GM19239 (cell line): ENCODE measurements at regions not wholly inside any gene's neighbourhood (a gene's known extent, or its start where the extent isn't known, plus 50 kb on each side); places are given as distances from the start of the nearest gene placed in this dataset.

Experiments
- DNase-seq: peaks from one replicate; pipeline ENCODE4 v3.0.0; 2011; ENCODE audit warnings: low spot score; ENCODE audit not compliant: insufficient read length
- FAIRE-seq: peaks from 2 replicates; lab custom pipeline; 2011; peaks lifted over from hg19 to GRCh38; lab: Jason Lieb, UNC

DNA sequence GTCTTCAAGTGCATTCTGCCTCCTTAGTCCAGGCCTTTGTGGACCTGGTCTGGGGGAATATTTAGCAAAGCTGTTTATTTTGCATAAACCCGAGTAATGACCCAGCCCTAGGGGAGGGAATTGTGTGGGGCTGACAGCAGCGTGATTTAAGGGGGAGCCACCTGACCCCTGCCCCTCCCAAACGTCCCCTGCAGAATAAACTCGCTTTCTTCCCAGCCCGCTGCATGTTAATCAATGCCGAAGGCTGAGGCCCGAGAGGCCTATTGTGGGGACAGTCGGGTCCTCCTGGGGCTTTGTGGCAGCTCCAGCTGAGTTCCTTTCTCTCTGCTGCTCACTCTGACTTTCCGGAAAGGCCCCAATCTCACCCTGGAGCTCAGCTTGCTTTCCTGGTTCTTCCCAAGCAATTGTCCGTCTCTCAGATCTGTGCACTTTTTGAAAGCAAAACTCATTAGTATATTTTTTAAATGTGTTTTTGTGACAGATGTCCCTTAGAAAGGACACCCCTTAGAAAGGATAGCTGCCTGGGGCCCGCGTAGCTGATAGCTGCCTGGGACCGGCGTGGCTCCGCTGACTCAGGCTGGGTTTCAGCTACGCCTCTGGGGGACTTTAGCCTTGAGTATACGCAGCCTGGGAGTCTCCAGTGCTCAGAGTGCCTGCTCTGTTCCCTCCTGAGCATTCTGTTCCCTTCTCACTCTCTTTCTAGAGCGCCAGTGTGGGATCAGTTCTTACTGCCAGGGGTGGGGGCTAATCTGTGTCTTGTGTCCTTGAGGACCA, 158.3 kb downstream of the GLI2 start:
- DNase-seq (no peak), FAIRE-seq (no peak)

DNA sequence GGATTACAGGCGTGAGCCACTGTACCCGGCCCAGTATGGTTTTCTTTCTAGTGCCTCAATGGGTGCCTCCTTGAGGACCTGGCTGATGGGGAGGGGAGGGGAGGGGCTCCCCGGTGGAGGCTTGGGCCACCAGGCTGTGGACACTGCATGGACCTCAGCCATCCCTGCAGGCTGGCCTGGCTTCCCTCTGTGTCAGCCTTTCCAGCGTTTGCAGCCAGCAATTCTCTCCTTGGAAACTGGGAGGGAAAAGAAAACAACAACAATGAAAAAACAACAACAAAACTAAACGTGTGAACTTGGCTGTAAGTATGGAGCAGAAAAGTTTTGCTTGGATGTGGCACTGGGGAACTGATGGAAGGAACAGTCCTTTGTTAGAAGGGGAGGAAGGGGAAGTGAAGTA, 159.3 kb downstream of the GLI2 start:
- FAIRE-seq (no peak), DNase-seq (no peak)

DNA sequence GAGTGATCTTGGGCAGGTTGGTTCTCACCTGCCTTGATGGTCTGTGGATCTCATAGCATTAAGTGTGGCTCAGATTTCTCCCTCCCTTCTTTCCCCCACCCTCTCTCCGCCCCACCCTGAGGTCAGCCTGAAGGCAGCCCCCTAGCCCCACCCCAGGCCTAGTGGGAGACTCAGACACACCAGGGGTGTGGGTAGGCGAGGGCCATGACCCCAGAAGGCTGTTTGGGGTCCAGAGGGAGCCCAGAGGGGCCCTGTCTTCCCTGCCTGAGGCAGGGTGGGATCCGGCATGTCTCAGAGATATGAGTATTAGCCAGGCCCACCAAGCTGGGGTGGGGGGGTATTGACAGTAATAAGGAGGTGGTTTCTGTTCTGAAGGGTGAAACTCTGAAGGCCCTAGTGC, 160.5 kb downstream of the GLI2 start:
- FAIRE-seq (no peak), DNase-seq (no peak)

DNA sequence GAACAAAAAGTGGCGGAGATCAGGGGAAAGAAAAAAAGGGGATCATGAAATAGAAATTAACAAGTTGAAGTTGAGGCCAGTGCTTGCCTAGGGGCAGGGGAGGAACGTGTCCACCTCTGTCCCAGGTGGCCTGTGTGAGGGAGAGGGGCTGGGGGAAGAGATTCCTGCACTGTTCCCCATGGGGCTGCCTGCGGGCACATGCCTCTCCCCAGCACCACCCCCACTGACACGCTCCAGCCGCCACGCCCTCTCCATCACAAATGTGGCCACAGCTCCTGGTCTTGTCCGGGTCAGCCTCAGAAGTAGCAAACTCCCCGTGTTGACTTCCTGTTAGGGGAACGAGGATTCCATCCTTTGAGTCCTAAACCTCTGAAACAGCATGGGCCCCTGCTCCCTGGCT, 161.2 kb downstream of the GLI2 start:
- DNase-seq = no peak
- no peak for FAIRE-seq

DNA sequence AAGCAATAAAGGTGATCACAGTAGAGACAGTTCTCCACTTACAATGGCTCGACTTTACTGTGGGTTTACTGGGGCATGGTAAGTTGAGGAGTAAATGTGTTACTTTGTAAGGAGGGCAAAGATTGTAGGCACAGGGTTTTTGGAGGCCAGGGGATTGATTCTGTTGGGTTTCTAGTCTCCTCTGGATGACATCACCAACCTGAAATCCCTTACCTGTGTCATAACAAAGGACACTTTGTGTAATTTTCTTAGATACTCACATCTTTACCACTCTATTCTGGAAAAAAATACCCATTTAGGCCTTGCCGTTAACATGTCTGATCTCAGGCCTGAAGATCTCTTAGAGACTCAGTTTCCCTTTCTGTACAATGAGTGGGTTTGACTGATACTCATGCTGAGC, 161.7 kb downstream of the GLI2 start:
- FAIRE-seq (no peak), DNase-seq (no peak)

DNA sequence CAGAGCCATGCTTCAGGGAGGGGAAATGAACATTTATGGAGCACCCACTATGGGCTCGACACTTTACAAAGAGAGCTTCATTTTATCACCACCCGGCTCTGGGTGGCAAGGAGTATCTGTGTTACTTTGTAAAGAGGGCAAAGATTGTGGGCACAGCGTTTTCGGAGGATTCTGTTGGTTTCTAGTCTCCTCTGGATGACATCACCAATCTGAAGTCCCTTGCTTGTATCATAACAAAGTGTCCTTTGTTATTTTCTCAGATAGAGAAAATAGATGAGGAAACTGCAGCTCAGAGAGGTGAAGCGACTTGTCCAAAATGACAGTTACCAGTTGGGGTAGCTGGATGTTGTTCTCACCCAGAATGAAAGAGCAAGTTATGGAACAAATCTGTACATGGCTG, 162.8 kb downstream of the GLI2 start:
- no peak for DNase-seq
- FAIRE-seq = no peak

DNA sequence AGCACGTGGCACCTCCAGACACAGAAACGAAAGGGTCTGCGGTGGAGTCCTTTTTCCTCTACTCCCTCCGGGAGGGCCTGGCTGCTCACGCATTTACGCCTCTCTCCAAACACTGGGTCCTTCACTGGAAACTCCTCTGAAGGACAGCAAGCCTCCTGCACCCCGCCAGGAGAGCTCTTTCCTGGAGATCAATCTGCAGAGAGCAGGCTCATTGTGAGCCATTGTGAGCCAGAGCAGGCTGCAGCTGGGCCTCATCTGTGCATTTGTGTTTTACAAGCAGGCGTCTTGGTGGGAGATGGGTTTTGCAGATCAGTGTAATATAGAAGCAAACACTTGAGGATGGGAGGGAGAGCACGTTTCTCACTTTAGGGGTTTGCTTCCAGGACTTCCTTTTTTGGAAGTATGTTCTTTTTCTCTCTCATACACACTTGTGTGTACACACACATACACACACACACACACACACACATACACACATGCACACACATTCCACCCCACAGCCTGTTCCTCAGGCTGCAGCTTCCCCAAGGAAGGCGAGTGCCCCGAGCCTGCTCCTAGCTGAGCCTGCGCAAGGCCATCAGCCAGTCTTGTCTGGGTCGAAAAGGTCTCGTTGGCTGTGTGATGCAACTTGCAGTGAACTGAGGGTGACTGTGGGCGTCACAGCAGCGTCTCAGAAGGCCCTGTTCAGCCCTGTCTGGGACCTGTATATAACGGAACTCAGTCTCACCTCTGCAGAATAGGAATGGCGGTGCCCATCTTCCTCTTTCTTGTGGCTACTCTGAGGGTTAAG, 163.5 kb downstream of the GLI2 start:
- DNase-seq (no peak), FAIRE-seq (no peak)

DNA sequence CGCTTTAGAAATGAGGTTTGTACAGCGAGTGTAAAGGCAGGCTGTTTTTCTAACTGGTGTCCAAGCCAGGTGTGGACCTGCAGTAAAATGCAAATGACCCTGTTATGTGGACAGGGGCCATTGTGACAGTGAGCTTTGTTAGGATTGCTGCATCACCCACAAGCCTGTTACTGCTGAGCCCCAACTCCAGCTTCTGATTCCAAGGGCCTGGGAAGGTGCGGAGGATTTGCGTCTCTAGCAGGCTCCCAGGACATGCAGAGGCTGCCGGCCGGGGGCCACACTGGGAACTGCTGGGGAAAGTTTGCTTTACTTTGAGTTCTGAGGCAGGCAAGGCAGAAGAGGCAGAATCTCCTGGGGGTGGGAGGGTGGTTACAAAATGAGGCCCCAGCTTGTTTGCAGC, 164.1 kb downstream of the GLI2 start:
- FAIRE-seq (no peak), DNase-seq (no peak)

DNA sequence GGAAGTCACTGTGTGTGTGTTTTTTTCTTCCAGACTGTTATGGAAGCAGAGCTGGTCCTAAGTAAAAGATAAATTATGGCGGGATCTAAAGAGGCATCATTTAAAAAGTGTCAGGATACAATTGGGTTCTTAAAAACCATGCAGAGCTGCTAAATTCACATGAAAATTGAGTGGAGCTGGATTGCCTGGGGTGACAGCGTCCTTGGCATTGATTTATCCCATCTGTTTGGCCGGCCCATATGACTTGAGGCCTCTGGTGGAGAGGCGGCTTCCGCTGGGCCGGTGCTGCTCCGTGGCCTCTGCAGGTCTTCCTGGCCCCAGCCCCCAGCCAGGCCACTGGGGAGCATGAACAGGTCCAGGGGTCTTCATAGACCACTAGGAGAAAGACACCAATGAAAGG, 165.5 kb downstream of the GLI2 start:
- FAIRE-seq (no peak), DNase-seq (no peak)

DNA sequence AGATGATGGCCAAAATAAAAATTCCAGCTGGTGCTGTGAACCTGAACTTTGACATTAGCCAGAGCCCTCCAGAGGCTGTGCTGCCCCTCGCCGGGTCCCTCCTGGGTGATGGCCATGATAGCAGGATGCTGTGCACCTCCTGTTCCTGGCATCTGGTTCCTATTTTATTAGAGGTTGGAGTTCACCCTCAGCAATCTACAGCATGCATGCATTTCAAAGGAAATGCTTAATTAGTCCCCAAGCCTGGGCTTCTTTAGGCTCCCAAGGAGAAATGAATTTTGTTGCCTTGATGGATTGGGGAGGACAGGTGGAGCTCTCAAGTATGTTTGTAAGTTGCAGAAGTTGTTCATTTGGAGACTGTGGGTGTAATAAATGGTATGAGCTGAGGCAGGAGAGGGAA, 166.9 kb downstream of the GLI2 start:
- no peak for DNase-seq
- no peak for FAIRE-seq

DNA sequence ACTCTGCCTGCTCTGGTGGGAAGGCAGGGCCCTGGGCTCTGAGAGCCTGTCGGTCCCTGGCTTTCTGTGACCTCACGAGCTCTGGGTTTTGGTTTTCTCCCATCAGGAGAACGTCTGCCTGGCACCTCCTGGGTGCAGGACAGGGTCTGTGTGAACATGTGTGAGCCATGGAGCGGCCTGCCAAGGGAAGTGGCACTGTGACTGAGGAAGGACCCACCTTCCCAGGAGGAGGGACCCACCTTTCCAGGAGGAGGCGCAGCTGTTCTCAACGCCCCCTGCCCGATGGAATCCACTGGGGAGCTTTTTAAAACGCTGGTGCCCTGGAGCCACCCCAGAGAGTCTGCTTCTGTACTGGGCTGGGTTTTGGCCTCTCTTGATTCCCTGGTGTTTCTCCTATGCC, 168.7 kb downstream of the GLI2 start:
- FAIRE-seq = no peak
- no peak for DNase-seq

DNA sequence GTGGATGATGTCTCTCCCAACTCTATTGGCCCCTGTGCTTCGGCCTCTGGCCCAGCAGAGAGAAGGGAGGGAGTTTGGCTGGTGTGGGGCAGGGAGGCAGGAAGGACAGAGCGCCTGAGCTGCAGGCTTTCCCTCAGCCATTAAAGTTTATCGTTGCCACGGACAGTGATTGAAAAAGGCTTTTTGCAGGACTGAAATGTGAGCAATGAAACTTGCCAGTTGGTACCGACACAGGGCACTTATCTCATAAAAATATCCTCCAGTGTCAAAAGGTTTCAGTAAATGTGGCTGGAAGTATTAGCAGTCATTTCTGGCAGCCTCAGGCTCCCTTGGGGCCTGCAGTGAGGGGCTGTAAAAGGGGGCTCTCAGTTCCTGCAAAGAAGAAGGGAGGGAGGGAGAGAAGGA, 169.2 kb downstream of the GLI2 start:
- no peak for DNase-seq
- no peak for FAIRE-seq

DNA sequence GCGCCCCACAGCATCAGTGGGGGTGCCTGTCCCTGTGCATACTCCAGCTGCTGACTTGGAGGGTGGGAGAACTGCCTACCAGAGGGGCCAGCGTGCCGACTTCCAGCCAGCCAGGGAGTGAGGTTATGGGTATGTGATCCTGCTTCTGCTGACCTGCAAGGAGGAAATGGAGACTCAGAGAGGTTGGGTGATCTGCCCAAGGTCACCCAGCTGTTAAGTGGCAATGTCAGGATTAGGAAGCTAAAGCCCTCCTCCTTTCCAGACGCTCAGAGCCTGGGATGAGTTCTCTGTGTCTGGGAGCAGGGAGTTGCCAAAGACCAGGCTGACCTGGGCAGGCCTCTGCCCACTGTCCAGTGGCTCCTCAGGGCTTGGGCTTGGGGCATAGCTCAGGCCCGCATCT, 169.6 kb downstream of the GLI2 start:
- FAIRE-seq (no peak), DNase-seq (no peak)

DNA sequence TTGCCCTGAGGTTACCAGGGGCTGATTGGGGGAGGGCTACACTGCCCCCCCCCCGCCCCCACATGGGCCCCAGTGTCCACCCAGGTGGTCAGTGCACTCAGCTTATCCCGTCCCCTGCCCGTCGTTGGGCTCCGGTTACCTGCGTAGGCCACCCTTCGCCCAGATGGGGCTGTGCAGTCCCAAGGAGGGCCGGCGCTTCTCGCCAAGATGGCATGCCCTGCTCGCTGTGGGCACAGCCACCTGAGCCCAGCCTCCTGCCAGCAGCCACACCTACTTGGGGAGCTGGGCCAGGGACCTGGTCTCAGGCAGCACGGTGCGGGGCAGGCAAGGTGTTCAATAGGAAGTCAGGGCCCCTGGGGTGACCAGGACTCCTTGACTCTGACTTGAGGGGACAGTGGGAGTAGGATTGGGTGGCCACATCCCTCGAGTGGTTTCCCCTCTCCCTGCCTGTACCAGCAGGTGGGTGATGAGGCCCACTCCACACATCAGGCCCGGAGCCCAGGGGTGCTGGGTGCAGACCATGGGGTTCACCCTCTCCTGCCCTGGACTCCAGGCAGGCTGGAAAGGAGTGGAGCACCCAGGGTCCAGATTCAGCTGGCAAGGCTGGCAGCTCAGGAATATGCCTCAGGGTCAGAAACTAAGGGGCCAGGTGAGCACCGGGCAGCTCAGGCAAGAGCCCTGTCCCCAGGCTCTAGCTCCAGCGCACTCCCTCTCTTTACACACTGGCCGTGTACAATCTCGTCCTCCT, 170.3 kb downstream of the GLI2 start:
- DNase-seq = no peak
- no peak for FAIRE-seq

DNA sequence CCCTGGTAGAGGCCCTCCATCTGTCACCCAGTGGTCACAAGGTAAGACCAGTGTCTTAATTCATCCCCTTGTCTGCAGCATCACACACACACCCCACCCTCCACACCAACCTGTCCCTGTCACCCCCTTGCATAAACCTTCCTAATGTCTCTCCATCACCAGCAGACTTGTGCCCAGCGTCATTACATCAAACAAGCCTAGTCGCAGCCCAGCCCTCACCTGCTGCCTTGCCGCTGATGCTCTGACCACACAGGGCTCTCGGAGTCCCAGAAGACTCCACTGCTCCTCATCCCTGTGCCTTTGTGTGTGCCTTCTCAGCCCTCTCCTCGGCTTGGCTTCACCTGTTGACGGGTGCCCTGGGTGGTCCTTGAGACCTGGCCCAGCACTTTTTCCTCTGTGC, 171.2 kb downstream of the GLI2 start:
- DNase-seq (no peak), FAIRE-seq (no peak)

DNA sequence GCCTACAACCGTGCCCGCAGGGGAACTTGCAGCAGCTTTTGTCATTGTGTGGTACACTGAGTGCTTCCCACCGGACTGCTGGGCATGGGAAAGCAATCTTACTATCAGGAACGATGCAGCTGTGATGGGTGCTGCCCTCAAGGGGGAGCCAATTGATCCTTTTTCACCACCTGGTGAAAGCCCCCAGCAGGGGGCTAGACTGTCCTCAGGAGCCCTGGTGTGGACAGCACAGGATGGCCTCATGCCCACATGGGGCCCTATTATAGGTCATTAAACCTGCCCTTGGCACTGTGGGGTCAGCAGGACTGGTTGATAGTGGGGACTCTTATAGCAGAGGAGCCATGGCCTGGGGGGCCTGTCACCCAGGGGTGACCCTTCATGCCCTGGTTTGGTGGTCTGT, 172.2 kb downstream of the GLI2 start:
- no peak for FAIRE-seq
- no peak for DNase-seq

DNA sequence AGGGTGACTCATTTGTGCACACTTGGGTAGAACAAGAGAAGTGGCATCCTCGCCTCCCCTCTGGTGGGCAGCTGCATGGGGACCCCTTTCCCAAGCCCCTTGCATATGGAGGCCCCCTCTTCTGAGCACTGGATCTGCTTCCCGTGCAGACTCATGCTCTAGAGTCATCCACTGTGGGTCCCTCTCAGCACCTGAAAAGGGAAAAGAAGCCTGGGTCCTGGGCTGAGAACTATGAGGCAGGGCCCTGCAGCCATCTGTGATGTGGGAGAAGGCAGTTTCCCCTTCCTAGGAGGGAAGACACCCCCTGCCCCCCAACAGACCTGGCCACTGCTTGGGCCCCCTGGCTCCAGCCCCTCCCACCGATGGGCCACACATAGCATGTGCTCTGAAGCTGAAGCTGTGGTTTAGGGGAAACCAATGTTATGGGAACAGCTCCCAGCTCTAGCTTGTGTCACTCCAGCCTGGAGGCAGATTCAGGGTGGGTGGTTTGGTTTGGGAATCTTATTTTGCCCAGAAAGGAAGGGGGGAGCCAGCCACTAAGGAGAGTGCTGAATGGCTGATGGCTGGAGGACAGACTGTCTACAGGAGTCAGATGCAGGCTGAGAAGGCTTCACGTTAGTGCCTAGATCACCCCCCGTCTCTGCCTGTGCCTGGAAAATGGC, 172.8 kb downstream of the GLI2 start:
- FAIRE-seq (no peak), DNase-seq (no peak)

DNA sequence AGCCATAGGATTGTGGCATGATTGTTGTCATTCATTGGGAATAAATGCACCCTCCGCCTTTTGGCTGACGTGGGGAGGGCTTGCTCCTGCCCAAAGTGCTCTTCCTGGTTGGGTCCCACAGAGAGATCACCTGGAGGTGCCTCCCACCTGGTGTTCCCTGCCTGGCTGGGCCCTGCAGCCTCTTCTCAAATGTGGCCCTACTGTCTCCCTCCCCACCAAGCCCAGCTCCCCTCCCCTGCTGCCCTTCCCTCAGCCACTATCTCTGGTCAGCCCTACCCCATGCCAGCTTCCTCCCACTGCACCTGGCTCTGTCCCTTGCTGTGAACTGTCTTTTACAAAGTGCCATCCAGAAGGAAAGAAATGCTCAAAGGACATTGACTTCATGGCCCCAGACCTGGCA, 173.4 kb downstream of the GLI2 start:
- FAIRE-seq = no peak
- DNase-seq = no peak

DNA sequence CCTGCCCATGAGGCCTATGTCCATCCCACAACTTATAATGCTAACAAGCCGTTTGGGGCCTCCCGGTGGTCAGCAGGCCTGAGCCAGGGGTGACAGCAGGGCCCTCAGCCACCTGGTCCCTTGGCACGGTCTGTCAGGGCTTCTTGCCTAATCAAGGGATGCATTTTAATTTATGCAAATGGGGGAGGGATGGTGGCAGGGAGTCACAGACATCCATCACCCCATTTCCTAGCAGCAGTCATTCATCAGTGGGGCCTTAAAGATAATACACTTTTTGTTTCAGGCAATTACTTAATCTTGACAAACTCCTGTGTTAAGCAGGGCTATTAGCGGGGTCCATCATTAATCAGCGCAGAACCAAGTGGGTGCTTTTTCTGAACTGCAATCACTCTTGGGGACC, 174.5 kb downstream of the GLI2 start:
- DNase-seq = no peak
- no peak for FAIRE-seq
